ENCODE measurements at regions not wholly inside any gene's neighbourhood (a gene's known extent, or its start where the extent isn't known, plus 50 kb on each side); places are given as distances from the start of the nearest gene placed in this dataset.

GRCh38 chr7:126362746-126363145 lies 890.0 kb downstream of the GRM8 start:
- TF ChIP-seq EZH2 (IDR thresholded peaks at IDR 0.05; ENCODE audit: low read length) = no peak
- TF ChIP-seq CTCF (optimal IDR thresholded peaks at IDR 0.05 in 1 of 3, IDR thresholded peaks at IDR 0.05 in 1 of 3, conservative IDR thresholded peaks at IDR 0.05 in 1 of 3; ENCODE audit: extremely low read depth in 1 of 3, insufficient read depth in 2 of 3, low read length in 3 of 3) = no peak

Measured in keratinocyte (primary cell).